Suprapubic skin (tissue), 4 donors: ENCODE measurements at regions not wholly inside any gene's neighbourhood (a gene's known extent, or its start where the extent isn't known, plus 50 kb on each side); places are given as distances from the start of the nearest gene placed in this dataset.

Experiments used
- DNase-seq, 2 donors: peaks; one replicate each; pipeline ENCODE4 v3.0.0-alpha.2; 2019; ENCODE audit warnings: low spot score in 2 of 2
- H3K27ac ChIP-seq: fragments of 200-600 bp; sonication (generic); one replicate; pipeline ENCODE4 v1.5.1; 2019
- H3K27me3 ChIP-seq: fragments of 200-600 bp; sonication (generic); one replicate; pipeline ENCODE4 v1.5.1; 2019
- H3K36me3 ChIP-seq: fragments of 200-600 bp; sonication (generic); one replicate; pipeline ENCODE4 v1.5.1; 2019
- H3K4me1 ChIP-seq: fragments of 200-600 bp; sonication (generic); one replicate; pipeline ENCODE4 v1.5.1; 2019
- H3K4me3 ChIP-seq: fragments of 200-600 bp; sonication (generic); one replicate; pipeline ENCODE4 v1.5.1; 2019; ENCODE audit warnings: mild to moderate bottlenecking
- H3K9me3 ChIP-seq: fragments of 200-600 bp; sonication (generic); one replicate; pipeline ENCODE4 v1.5.1; 2019
- CTCF ChIP-seq, 2 donors: fragments of 200-600 bp in 1 of 2; fragments of 450-650 bp in 1 of 2; sonication (generic) in 1 of 2; IDR thresholded peaks; one replicate each; pipeline ENCODE4 v1.5.1; 2016 to 2019; ENCODE audit warnings: antibody characterized with exemption in 2 of 2, mild to moderate bottlenecking in 1 of 2, moderate library complexity in 1 of 2
- EP300 ChIP-seq: sonication (generic); formaldehyde crosslinking; IDR thresholded peaks from one replicate; pipeline ENCODE4 v1.6.1; 2017; ENCODE audit warnings: antibody characterized with exemption
- POLR2A ChIP-seq, 2 donors: fragments of 450-650 bp; IDR thresholded peaks; one replicate each; pipeline ENCODE4 v1.6.1; 2017; ENCODE audit warnings: antibody characterized with exemption in 2 of 2, mild to moderate bottlenecking in 2 of 2, moderate library complexity in 2 of 2
- POLR2AphosphoS5 ChIP-seq, 3 donors: sonication (generic); formaldehyde crosslinking; IDR thresholded peaks; one replicate each; pipeline ENCODE4 v1.6.1; 2017; ENCODE audit warnings: antibody characterized with exemption in 3 of 3
- WGBS: methylation state at CpG from one replicate; pipeline ENCODE4 v1.1.5; 2018; 5-methylcytosine and 5-hydroxymethylcytosine counted together

DNA sequence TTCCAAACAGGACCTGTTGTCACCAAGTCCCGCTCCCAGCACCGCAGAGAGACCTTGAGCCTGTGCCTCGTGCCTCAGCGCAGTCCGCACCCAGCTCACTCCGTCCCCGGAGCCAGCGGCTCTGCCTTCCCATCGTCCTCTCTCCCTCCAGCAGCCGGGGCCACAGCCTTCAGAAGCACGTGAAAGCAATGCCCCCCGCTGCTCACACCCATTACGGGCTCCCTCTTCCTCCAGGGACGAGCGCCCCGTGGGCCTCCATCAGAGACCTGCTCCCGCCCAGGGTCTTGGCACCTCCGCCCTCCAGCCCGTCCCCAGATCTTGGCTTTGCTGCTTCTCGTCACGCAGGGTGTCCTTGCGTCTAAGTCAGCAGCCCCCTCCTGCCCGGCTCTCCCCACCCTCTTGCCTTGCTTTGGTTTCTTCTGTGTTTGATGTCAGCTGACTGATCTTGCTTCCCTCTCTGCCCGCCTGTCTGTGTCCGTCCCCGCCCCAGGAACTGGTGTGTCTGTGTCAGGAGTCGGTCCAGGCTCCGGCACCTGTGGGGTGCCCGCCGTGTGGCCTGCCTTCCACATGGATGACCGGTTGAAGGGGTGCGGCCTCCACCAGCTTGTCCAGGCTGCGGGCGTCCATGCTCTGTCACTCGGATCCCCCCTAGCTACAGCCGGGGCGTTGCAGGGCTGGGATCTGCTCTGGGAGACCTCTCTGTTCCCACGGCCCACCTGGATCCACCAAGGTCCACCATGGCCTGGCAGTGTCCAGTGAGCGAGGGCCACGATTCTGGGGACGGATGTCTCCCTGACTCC is 61.9 kb downstream of the FOXL3 start:
- Histone ChIP-seq H3K36me3 (no peaks in the 10 kb centered on the region), H3K27me3 (peaks cover 12% of the 10 kb centered on the region), H3K4me1 (peaks cover 5% of the 10 kb centered on the region), H3K27ac (no peak overlapping the region), H3K9me3 (no peaks in the 10 kb centered on the region), H3K4me3 (no peak overlapping the region)
- DNase-seq, result no peak
- 77% methylated on average over 34 of the region's 41 CpGs for WGBS
- TF ChIP-seq POLR2AphosphoS5 (IDR thresholded peaks at IDR 0.05) (no peak), CTCF (IDR thresholded peaks at IDR 0.05) (no peak)

DNA sequence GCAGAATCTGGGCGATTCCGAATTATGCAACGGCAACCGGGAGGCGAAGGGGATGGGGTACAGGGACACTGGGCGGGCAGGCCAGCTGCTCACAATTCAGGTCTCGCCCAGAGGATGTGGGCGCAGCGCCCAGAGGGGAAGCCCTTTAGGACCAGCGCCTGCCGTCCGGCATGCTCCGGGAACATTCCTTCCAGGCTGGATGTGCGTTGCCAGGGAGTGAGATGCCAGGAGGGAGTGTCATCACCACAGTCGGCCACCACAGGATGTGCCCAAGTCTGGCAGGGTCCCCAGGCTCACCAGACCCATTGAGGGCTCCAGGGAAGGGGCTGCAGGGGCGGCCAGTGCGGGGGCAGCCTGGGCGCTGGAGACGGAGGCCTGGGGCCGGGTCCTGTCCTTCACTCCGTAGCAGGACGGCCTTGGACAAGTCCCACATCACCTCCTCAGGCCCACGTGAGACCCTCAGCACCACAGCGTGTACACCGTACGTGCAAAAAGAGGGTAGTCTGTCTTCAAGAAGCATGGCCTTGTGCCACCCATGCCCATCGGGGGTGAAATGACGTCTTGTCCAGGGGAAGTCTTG is 63.9 kb downstream of the FOXL3 start:
- H3K27me3 ChIP-seq, result peaks cover 19% of the 10 kb centered on the region
- H3K27ac ChIP-seq, result no peak overlapping the region
- no peak for TF ChIP-seq EP300
- 73% methylated on average over 15 of the region's 28 CpGs for WGBS
- peaks cover 13% of the 10 kb centered on the region for H3K4me1 ChIP-seq
- no peaks in the 10 kb centered on the region for H3K9me3 ChIP-seq
- no peak overlapping the region for H3K4me3 ChIP-seq
- no peak for DNase-seq
- H3K36me3 ChIP-seq, result no peaks in the 10 kb centered on the region

GRCh38 chr7:354597-355470 is 64.9 kb downstream of the FOXL3 start:
- no peak for DNase-seq
- H3K36me3 ChIP-seq, result no peaks in the 10 kb centered on the region
- no peaks in the 10 kb centered on the region for H3K9me3 ChIP-seq
- no peak overlapping the region for H3K4me3 ChIP-seq
- H3K27ac ChIP-seq, result no peak overlapping the region
- peaks cover 29% of the 10 kb centered on the region for H3K27me3 ChIP-seq
- TF ChIP-seq EP300, result no peak
- TF ChIP-seq POLR2A (IDR thresholded peaks at IDR 0.05), result no peak
- no peak for TF ChIP-seq CTCF (IDR thresholded peaks at IDR 0.05)
- TF ChIP-seq POLR2AphosphoS5 (IDR thresholded peaks at IDR 0.05), result no peak
- 94% methylated on average over 12 of the region's 24 CpGs for WGBS
- H3K4me1 ChIP-seq, result peaks cover 22% of the 10 kb centered on the region

- WGBS, result 94% methylated on average over 5 of the region's 5 CpGs
- TF ChIP-seq EP300 (no peak), POLR2A (IDR thresholded peaks at IDR 0.05) (no peak), POLR2AphosphoS5 (IDR thresholded peaks at IDR 0.05) (no peak), CTCF (IDR thresholded peaks at IDR 0.05) (no peak)
- H3K27ac ChIP-seq, result no peak overlapping the region
- DNase-seq, result no peak
- H3K4me1 ChIP-seq, result peaks cover 30% of the 10 kb centered on the region
- H3K9me3 ChIP-seq, result no peaks in the 10 kb centered on the region
- peaks cover 36% of the 10 kb centered on the region for H3K27me3 ChIP-seq
- H3K4me3 ChIP-seq, result no peak overlapping the region
- no peaks in the 10 kb centered on the region for H3K36me3 ChIP-seq
These were observed 65.6 kb downstream of the FOXL3 start for GRCh38 chr7:355568-355967.

- Histone ChIP-seq H3K27ac (no peak overlapping the region), H3K4me1 (peaks cover 35% of the 10 kb centered on the region), H3K4me3 (no peak overlapping the region), H3K27me3 (peaks cover 39% of the 10 kb centered on the region), H3K9me3 (no peaks in the 10 kb centered on the region), H3K36me3 (no peaks in the 10 kb centered on the region)
- no peak for TF ChIP-seq POLR2A (IDR thresholded peaks at IDR 0.05)
- TF ChIP-seq POLR2AphosphoS5 (IDR thresholded peaks at IDR 0.05), result no peak
- no peak for TF ChIP-seq EP300
- no peak for TF ChIP-seq CTCF (IDR thresholded peaks at IDR 0.05)
- WGBS, result 57% methylated on average over 5 of the region's 5 CpGs
- DNase-seq, result no peak
These were observed 66.1 kb downstream of the FOXL3 start for GRCh38 chr7:356087-356486.
